ENCODE measurements at regions not wholly inside any gene's neighbourhood (a gene's known extent, or its start where the extent isn't known, plus 50 kb on each side); places are given as distances from the start of the nearest gene placed in this dataset.

DNA sequence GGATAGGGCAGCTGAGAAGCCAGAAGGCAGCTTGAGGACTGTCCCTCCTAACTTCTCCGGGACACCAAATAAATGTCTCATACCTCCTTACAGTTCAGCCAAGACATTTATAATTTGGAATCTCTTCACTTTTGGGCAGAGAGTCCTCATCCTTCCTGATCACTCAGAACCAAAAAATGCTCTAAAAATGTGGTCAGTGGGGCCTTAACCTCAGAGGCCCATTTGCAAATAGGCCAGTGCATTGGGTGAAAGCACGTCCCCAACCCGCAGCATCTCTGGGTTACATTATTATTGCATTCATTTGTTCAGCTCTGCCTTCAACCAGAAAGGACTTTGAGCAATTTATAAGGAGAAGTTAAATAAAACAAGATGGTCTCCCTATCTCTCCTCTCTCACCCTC lies 112.4 kb upstream of the IRX3 start:
- H3K4me1 ChIP-seq (ENCODE audit: control insufficient read depth, low read depth, low read length), result no peaks in the 10 kb centered on the region
- no peaks in the 10 kb centered on the region for H3K36me3 ChIP-seq (ENCODE audit: control insufficient read depth, low read depth, low read length)
- no peak overlapping the region for H3K4me3 ChIP-seq (ENCODE audit: low read length)
- H3K9me3 ChIP-seq (ENCODE audit: control insufficient read depth, low read depth, low read length), result no peaks in the 10 kb centered on the region
- no peak overlapping the region for H3K9ac ChIP-seq (ENCODE audit: low read length)
- H3K27me3 ChIP-seq (ENCODE audit: control insufficient read depth, insufficient read depth, low read length), result no peaks in the 10 kb centered on the region
- H3K27ac ChIP-seq (ENCODE audit: low read length), result no peak overlapping the region

DNA sequence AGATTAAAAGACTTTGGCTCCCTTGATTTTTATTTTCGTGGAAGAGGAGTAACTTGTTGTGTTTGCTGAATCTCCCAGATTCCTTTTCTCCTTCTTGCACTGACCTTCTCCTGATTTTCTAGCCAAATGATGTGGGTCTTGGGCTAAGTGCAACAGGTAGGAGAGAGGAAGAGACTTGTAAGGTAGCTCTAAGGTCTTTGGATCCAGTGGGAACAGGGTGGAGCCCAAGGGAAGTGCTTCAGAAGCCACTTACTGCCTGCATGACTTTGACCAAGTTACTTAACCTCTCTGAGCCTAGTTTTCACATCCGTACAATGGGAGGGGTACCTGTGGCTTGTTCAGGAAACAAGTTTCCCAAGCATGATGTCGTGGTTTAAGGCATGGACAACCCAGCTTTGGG lies 111.3 kb upstream of the IRX3 start:
- H3K4me3 ChIP-seq (ENCODE audit: low read length), result no peak overlapping the region
- H3K4me1 ChIP-seq (ENCODE audit: control insufficient read depth, low read depth, low read length), result no peaks in the 10 kb centered on the region
- H3K9me3 ChIP-seq (ENCODE audit: control insufficient read depth, low read depth, low read length), result no peaks in the 10 kb centered on the region
- H3K27me3 ChIP-seq (ENCODE audit: control insufficient read depth, insufficient read depth, low read length), result no peaks in the 10 kb centered on the region
- no peaks in the 10 kb centered on the region for H3K36me3 ChIP-seq (ENCODE audit: control insufficient read depth, low read depth, low read length)
- H3K27ac ChIP-seq (ENCODE audit: low read length), result no peak overlapping the region
- H3K9ac ChIP-seq (ENCODE audit: low read length), result no peak overlapping the region

DNA sequence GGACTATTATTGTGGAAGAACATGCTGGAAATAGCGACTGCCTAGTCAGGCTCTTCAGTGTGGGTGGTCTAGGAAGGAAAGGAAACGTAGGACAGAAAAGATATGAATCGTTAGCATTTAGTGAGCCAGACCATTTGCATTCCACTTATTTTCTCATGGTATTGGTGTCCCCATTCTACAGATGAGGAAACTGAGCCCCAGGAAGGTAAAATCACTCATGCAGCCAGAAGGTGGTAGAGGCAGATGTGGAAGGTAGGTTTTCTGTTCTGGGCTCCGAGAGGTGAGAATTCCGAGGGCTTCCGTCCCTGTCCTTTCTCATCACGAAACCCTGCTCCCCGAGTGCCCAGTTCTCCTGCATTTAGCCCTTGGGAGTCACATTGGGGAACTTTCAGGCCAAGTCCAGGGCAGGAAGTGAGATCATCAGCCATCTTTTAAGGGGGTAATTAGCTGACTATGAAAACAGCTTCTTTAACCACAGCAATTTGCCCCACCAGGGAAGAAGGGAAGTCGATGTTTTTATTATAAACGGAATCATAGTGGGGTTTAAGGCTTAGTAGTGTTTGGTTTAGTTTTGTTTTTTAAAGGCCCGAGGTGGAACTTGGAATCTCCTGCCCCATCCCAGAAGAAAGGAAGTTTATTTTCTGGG lies 110.7 kb upstream of the IRX3 start:
- Histone ChIP-seq H3K27me3 (ENCODE audit: control insufficient read depth, insufficient read depth, low read length) (no peaks in the 10 kb centered on the region), H3K27ac (ENCODE audit: low read length) (no peak overlapping the region), H3K36me3 (ENCODE audit: control insufficient read depth, low read depth, low read length) (no peaks in the 10 kb centered on the region), H3K9ac (ENCODE audit: low read length) (no peak overlapping the region), H3K9me3 (ENCODE audit: control insufficient read depth, low read depth, low read length) (no peaks in the 10 kb centered on the region), H3K4me1 (ENCODE audit: control insufficient read depth, low read depth, low read length) (no peaks in the 10 kb centered on the region), H3K4me3 (ENCODE audit: low read length) (no peak overlapping the region)

DNA sequence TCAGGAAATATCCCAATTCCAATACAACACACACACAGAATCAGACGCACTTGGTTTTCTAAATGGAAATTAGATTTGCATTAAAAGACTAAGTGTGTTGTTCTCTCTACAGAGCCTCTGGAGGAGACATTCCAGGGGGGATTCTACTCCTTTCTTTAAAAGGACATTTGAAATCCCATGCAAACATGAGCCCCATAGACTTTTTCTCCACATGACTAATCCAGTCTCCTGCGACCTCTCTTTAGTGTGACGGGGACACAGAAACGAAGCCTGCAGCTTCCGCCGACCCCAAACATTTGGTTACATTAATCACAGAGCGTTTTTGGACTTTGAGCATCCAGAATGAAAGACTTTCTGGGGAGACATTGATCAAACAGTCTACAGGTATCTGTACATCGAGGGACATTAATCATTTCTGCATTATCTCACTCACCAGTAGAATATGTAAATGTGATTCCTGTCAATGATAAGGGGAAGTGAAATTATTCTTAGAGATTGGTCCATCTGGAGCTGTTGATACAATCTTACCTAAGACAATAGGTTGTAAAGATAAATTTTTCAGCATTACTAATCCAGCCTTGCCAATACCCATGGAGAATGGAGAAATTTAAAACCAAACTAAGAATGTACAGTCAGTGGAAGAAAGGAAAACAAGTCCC lies 103.4 kb upstream of the IRX3 start:
- H3K4me3 ChIP-seq (ENCODE audit: low read length), result no peak overlapping the region
- no peak overlapping the region for H3K9ac ChIP-seq (ENCODE audit: low read length)

DNA sequence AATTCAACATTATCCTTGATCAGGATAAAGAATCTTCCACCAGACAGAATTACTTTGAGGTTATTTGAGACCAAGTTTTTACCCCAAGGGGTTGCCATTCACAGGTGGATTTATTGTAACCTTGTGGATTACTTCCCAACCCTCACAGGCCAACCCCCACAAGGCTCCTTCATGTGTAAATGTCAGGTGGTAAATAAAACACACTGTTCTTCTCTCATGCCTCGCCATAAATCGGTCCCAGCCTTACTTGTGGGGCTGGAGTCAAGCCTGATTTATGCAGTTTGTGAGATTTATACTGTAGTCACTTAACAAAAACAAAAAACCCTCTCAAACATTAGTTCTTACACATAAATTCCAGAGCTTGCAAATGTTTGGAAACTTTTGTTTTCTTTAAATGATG lies 98.6 kb upstream of the IRX3 start:
- Histone ChIP-seq H3K27ac (ENCODE audit: low read length) (no peak overlapping the region), H3K9me3 (ENCODE audit: control insufficient read depth, low read depth, low read length) (no peaks in the 10 kb centered on the region), H3K4me3 (ENCODE audit: low read length) (no peak overlapping the region), H3K4me1 (ENCODE audit: control insufficient read depth, low read depth, low read length) (peaks cover 21% of the 10 kb centered on the region), H3K27me3 (ENCODE audit: control insufficient read depth, insufficient read depth, low read length) (no peaks in the 10 kb centered on the region), H3K9ac (ENCODE audit: low read length) (no peak overlapping the region), H3K36me3 (ENCODE audit: control insufficient read depth, low read depth, low read length) (no peaks in the 10 kb centered on the region)

More for the DNA sequence above, 103.4 kb upstream of the IRX3 start:
- Histone ChIP-seq H3K27me3 (ENCODE audit: control insufficient read depth, insufficient read depth, low read length) (no peaks in the 10 kb centered on the region), H3K4me1 (ENCODE audit: control insufficient read depth, low read depth, low read length) (peaks cover 22% of the 10 kb centered on the region), H3K9me3 (ENCODE audit: control insufficient read depth, low read depth, low read length) (no peaks in the 10 kb centered on the region), H3K36me3 (ENCODE audit: control insufficient read depth, low read depth, low read length) (no peaks in the 10 kb centered on the region), H3K27ac (ENCODE audit: low read length) (no peak overlapping the region)

DNA sequence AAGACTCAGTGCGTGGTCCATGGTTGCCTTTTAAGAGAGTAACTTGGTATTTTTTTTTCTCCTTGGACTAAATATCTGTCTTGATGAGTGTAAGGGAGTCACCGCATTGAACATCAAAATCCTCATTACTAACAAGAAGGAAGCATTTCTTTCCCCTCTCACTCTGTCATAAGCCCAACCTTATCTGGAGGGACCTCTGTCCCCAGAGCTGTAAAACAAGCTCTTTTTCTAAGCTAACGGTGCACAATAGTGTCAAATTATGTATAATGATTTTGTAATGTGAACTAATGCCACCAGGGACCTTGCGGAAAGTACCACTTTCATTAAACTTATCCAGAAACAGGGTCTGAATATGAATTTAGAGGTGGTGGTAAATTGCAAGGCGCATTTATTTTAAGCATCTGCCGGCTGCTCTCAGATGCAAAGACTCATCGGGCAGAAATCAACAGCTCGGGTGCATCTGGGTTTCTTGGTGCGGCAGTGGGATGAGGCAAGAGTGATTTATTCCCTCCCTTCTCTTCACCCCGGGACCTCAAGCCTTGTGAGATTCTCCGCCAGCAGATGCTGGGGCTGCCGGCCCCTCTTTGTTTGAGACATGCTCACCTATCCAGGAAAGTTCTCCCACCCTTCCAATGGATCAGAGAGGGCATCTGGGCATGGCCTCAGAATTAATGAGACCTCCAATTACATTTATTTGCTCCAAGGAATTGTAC lies 95.2 kb upstream of the IRX3 start:
- Histone ChIP-seq H3K4me3 (ENCODE audit: low read length) (no peak overlapping the region), H3K27me3 (ENCODE audit: control insufficient read depth, insufficient read depth, low read length) (no peaks in the 10 kb centered on the region), H3K27ac (ENCODE audit: low read length) (no peak overlapping the region), H3K36me3 (ENCODE audit: control insufficient read depth, low read depth, low read length) (no peaks in the 10 kb centered on the region), H3K4me1 (ENCODE audit: control insufficient read depth, low read depth, low read length) (peaks cover 8% of the 10 kb centered on the region), H3K9ac (ENCODE audit: low read length) (no peak overlapping the region), H3K9me3 (ENCODE audit: control insufficient read depth, low read depth, low read length) (no peaks in the 10 kb centered on the region)

DNA sequence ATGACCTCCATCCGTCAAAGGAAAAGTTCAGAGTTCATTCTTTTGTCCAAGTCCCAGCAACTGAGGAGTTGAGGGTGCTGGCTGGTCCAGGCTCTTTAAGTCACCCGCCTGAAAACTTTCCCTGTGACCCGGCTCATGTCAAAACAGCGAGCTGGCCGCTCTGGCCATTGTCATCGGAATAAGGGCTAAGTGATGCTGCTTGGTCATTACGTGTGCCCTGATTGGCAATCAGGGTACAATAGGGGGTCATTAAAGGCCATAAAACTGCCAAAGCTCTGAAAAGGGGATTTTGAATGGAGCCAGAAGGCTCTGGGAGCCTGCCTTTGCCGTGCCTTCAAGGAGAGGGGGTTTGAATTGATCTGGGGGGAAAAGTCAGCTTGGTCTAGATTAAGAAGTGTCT lies 88.5 kb upstream of the IRX3 start:
- H3K27me3 ChIP-seq (ENCODE audit: control insufficient read depth, insufficient read depth, low read length), result no peaks in the 10 kb centered on the region

DNA sequence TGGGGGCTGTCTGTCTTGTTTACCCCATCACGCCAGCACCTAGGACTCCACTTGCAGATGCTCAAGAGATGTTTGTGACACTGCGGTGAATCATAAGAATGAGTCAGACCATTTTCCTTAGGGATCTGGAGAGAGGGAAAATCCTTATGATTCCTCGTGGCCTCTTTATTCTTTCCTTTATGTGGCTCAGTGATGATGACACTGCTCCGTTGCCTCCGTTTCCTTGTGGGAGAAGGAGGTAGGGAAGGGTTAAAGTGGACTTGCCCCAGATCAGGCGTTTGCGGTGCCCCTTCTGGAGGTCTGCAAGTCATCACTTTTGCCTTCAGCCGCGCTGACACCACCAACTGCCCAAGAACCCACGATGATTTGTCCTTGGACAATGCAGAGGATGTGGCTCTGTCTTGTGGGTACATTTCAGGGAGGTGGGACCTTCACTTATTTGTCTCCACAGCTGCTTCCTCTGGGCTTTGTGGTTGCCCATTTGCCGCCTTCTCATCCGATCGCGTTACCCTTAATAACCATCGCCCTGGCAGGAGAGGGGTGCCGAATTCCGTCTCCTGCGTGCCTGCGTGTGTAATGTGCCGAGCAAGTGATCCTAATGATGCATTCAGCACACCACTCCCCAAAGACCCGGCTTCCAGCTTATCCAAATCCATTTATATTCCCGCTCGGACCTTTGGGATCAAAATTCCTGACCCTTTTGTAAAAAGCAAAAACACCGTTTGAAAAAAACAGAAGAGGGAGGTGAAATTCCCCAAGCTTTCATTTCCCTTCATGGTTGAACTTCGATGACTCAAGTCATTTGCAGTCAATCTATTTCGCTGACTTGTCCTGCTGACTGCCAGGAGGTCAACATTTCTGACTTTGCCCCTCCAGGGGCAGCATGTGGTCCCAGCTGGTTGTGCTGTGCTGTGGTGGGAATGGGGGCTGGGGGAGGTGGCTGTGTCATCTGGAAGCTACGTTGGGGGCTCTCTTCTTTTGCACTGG lies 87.2 kb upstream of the IRX3 start:
- Histone ChIP-seq H3K27me3 (ENCODE audit: control insufficient read depth, insufficient read depth, low read length) (no peaks in the 10 kb centered on the region), H3K9ac (ENCODE audit: low read length) (no peak overlapping the region), H3K4me3 (ENCODE audit: low read length) (no peak overlapping the region), H3K36me3 (ENCODE audit: control insufficient read depth, low read depth, low read length) (no peaks in the 10 kb centered on the region), H3K4me1 (ENCODE audit: control insufficient read depth, low read depth, low read length) (peaks cover 13% of the 10 kb centered on the region), H3K27ac (ENCODE audit: low read length) (no peak overlapping the region), H3K9me3 (ENCODE audit: control insufficient read depth, low read depth, low read length) (no peaks in the 10 kb centered on the region)

More for the DNA sequence above, 88.5 kb upstream of the IRX3 start:
- no peak overlapping the region for H3K9ac ChIP-seq (ENCODE audit: low read length)
- H3K4me1 ChIP-seq (ENCODE audit: control insufficient read depth, low read depth, low read length), result peaks cover 13% of the 10 kb centered on the region
- H3K9me3 ChIP-seq (ENCODE audit: control insufficient read depth, low read depth, low read length), result no peaks in the 10 kb centered on the region
- H3K36me3 ChIP-seq (ENCODE audit: control insufficient read depth, low read depth, low read length), result no peaks in the 10 kb centered on the region
- H3K4me3 ChIP-seq (ENCODE audit: low read length), result no peak overlapping the region
- H3K27ac ChIP-seq (ENCODE audit: low read length), result no peak overlapping the region

DNA sequence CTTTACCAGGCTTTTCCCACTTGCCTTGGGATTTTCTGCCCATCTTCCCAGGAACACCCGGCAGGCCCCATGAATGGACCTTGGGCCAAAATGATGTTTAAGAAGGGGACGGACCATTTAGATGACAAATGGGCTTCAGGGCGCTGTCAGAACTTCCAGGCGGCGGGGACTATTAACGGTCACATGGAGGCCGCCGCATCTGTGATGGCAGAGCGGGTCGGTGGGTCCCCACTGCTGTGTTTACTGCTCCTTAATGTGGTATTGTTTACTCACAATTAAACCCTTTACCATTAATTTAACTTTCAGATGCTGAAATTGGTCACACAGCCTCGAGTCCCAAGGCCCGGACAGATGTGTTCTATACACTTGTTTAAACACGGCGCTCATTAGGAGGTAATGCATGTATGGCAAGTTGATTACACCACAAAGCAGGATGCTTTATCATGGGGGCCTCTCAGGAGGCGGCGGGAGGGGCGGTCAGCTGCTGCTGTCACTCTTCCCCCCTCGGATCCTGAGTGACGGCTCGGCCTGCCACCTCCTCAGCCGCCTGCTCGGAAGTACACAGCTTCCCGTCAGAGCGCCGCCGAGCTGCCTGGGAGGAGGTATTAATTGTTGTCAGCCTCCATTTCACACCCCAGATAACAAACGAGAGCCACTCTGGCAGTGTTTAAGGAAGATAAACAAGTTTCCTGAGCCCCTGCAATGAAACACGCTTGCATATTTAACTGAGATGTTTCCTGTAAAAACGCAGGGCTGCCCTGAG lies 83.9 kb upstream of the IRX3 start:
- H3K4me1 ChIP-seq (ENCODE audit: control insufficient read depth, low read depth, low read length), result peaks cover 13% of the 10 kb centered on the region
- no peak overlapping the region for H3K27ac ChIP-seq (ENCODE audit: low read length)
- H3K9ac ChIP-seq (ENCODE audit: low read length), result no peak overlapping the region
- no peaks in the 10 kb centered on the region for H3K27me3 ChIP-seq (ENCODE audit: control insufficient read depth, insufficient read depth, low read length)
- H3K9me3 ChIP-seq (ENCODE audit: control insufficient read depth, low read depth, low read length), result no peaks in the 10 kb centered on the region
- no peak overlapping the region for H3K4me3 ChIP-seq (ENCODE audit: low read length)
- H3K36me3 ChIP-seq (ENCODE audit: control insufficient read depth, low read depth, low read length), result no peaks in the 10 kb centered on the region

DNA sequence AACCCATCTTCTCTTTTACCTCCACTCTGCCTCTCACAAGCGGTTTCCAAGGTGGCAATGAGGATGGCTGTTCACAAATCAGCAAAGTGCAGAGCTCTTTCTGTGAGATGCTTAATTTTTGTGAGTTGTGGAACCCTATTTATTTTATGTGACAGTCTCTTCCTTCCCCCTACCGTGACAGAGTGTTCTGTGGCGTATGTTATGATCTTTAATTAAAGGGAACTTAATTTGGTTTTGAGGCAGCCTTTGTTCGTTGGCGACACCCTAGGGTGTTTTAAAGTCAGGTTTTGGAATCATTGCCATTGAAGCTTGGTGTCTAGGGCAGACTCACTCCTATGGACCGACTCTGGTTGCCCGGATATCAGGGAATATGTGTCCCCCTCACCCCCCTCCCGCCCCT lies 83.3 kb upstream of the IRX3 start:
- H3K9me3 ChIP-seq (ENCODE audit: control insufficient read depth, low read depth, low read length), result no peaks in the 10 kb centered on the region
- peaks cover 13% of the 10 kb centered on the region for H3K4me1 ChIP-seq (ENCODE audit: control insufficient read depth, low read depth, low read length)
- no peak overlapping the region for H3K9ac ChIP-seq (ENCODE audit: low read length)
- H3K27me3 ChIP-seq (ENCODE audit: control insufficient read depth, insufficient read depth, low read length), result no peaks in the 10 kb centered on the region
- H3K27ac ChIP-seq (ENCODE audit: low read length), result no peak overlapping the region
- no peaks in the 10 kb centered on the region for H3K36me3 ChIP-seq (ENCODE audit: control insufficient read depth, low read depth, low read length)
- H3K4me3 ChIP-seq (ENCODE audit: low read length), result no peak overlapping the region

Measured in iPS-18a (cell line).